ENCODE measurements at regions not wholly inside any gene's neighbourhood (a gene's known extent, or its start where the extent isn't known, plus 50 kb on each side); places are given as distances from the start of the nearest gene placed in this dataset.

DNA sequence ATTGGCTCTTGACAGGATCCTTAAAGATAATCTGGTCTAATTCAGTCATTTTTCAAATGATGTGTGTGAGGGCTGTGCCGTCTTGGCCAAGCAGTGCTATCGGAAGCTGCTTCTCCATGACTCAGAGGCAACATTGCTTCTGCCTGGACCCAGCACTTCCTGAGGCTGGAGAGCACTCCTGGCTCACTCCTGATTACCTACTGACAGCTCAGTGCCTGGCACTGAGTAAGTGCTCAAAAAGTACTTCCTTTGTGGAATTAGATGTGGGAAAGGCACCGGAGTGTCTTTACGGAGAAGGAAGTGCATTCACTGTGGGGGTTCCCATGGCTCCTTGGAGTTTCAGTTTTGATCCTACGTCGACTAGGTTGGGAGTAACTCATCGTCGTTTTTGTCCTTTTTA is 86.9 kb upstream of the UBE3A start:
- TF ChIP-seq, protein P1, sequence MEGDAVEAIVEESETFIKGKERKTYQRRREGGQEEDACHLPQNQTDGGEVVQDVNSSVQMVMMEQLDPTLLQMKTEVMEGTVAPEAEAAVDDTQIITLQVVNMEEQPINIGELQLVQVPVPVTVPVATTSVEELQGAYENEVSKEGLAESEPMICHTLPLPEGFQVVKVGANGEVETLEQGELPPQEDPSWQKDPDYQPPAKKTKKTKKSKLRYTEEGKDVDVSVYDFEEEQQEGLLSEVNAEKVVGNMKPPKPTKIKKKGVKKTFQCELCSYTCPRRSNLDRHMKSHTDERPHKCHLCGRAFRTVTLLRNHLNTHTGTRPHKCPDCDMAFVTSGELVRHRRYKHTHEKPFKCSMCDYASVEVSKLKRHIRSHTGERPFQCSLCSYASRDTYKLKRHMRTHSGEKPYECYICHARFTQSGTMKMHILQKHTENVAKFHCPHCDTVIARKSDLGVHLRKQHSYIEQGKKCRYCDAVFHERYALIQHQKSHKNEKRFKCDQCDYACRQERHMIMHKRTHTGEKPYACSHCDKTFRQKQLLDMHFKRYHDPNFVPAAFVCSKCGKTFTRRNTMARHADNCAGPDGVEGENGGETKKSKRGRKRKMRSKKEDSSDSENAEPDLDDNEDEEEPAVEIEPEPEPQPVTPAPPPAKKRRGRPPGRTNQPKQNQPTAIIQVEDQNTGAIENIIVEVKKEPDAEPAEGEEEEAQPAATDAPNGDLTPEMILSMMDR (IDR thresholded peaks at IDR 0.05; ENCODE audit: insufficient read depth, low read length, poor library complexity, severe bottlenecking): no peak
- TF ChIP-seq EZH2phosphoT487 (conservative IDR thresholded peaks at IDR 0.05; ENCODE audit: low read length): no peak

Measured in SU-DHL-6 (cell line).